Loucy (cell line): ENCODE measurements at regions not wholly inside any gene's neighbourhood (a gene's known extent, or its start where the extent isn't known, plus 50 kb on each side); places are given as distances from the start of the nearest gene placed in this dataset.

Source experiments
- CTCF ChIP-seq: fragments of 200-600 bp; sonication (generic); conservative IDR thresholded peaks from 2 replicates; pipeline ENCODE4 v1.5.1; 2014; ENCODE audit warnings: mild to moderate bottlenecking, antibody characterized with exemption, low read length
- EZH2phosphoT487 ChIP-seq: fragments of 200-600 bp; IDR thresholded peaks from 2 replicates; pipeline ENCODE4 v1.6.1; 2018; ENCODE audit warnings: antibody characterized with exemption, mild to moderate bottlenecking, moderate library complexity, borderline replicate concordance

- no peak for TF ChIP-seq CTCF
- TF ChIP-seq EZH2phosphoT487: no peak
These were observed 117.7 kb upstream of the RASGRP1 start for GRCh38 chr15:38682363-38682762.
